H1 (cell line): ENCODE measurements at regions not wholly inside any gene's neighbourhood (a gene's known extent, or its start where the extent isn't known, plus 50 kb on each side); places are given as distances from the start of the nearest gene placed in this dataset.

Source experiments
- EP300 ChIP-seq, 2 experiments: IDR thresholded peaks; 1 replicate in 1 of 2; 2 replicates in 1 of 2; pipeline ENCODE4 v1.6.1; 2011 to 2012; ENCODE audit warnings: low read depth in 2 of 2, low read length in 2 of 2, mild to moderate bottlenecking in 2 of 2, borderline replicate concordance in 1 of 2, inconsistent platforms in 1 of 2, moderate library complexity in 1 of 2
- POLR2AphosphoS5 ChIP-seq: IDR thresholded peaks from 2 replicates; pipeline ENCODE4 v1.6.1; 2011; ENCODE audit warnings: low read depth, low read length

- no peak for TF ChIP-seq EP300 (IDR thresholded peaks at IDR 0.05; ENCODE audit: borderline replicate concordance in 1 of 2, low read depth in 2 of 2, low read length in 2 of 2)
- no peak for TF ChIP-seq POLR2AphosphoS5
Observed at GRCh38 chr5:54834121-54834842, 151.1 kb downstream of the ESM1 start.
